Colonic mucosa (tissue), 4 donors: ENCODE measurements at regions not wholly inside any gene's neighbourhood (a gene's known extent, or its start where the extent isn't known, plus 50 kb on each side); places are given as distances from the start of the nearest gene placed in this dataset.

ENCODE experiments used
- DNase-seq: peaks from one replicate; pipeline ENCODE4 v3.0.0-alpha.2; 2020
- H3K27ac ChIP-seq: fragments of 200-600 bp; one replicate; pipeline ENCODE4 v1.8.0; 2021
- H3K27me3 ChIP-seq: fragments of 200-600 bp; one replicate; pipeline ENCODE4 v1.8.0; 2021
- H3K36me3 ChIP-seq: fragments of 200-600 bp; one replicate; pipeline ENCODE4 v1.8.0; 2021
- H3K4me1 ChIP-seq: fragments of 200-600 bp; one replicate; pipeline ENCODE4 v1.8.0; 2021; ENCODE audit warnings: mild to moderate bottlenecking
- H3K4me3 ChIP-seq: fragments of 200-600 bp; one replicate; pipeline ENCODE4 v1.8.0; 2021
- H3K9ac ChIP-seq, 2 donors: one replicate each; pipeline ENCODE4 v1.7.0; 2013; ENCODE audit warnings: control low read depth in 2 of 2, low read depth in 2 of 2, low read length in 2 of 2
- H3K9me3 ChIP-seq: fragments of 200-600 bp; one replicate; pipeline ENCODE4 v1.8.0; 2021
- CTCF ChIP-seq: fragments of 200-600 bp; IDR thresholded peaks from one replicate; pipeline ENCODE4 v1.8.0; 2022; ENCODE audit warnings: antibody characterized with exemption, mild to moderate bottlenecking
- intact Hi-C: fragments of 100-400 bp; cut with DNase I; formaldehyde crosslinking; loops from one replicate; pipeline ENCODE4 v1.14.1; 2022
- donor health status: healthy.
- donor health status: DM: no; HTN: no; CAD: no.
- donor health status: DM: no; HTN: no; CAD: no.

GRCh38 chr9:12272471-12273120, 420.6 kb upstream of the TYRP1 start:
- DNase-seq, result no peak
- intact Hi-C loops, result no loop called here

GRCh38 chr9:12274577-12274976, 418.6 kb upstream of the TYRP1 start:
- H3K4me1 ChIP-seq, result no peaks in the 10 kb centered on the region
- H3K4me3 ChIP-seq, result no peak overlapping the region
- no peak overlapping the region for H3K27ac ChIP-seq
- no peak for DNase-seq
- H3K27me3 ChIP-seq, result no peaks in the 10 kb centered on the region
- intact Hi-C loops, result no loop called here
- H3K9me3 ChIP-seq, result no peaks in the 10 kb centered on the region
- TF ChIP-seq CTCF, result no peak
- no peaks in the 10 kb centered on the region for H3K36me3 ChIP-seq
- no peak overlapping the region for H3K9ac ChIP-seq

More at GRCh38 chr9:12272471-12273120, 420.6 kb upstream of the TYRP1 start:
- no peaks in the 10 kb centered on the region for H3K27me3 ChIP-seq
- no peaks in the 10 kb centered on the region for H3K4me1 ChIP-seq
- H3K36me3 ChIP-seq, result no peaks in the 10 kb centered on the region
- H3K9ac ChIP-seq, result no peak overlapping the region
- no peak for TF ChIP-seq CTCF
- no peak overlapping the region for H3K27ac ChIP-seq
- H3K4me3 ChIP-seq, result no peak overlapping the region
- H3K9me3 ChIP-seq, result no peaks in the 10 kb centered on the region

GRCh38 chr9:12276505-12276904, 416.7 kb upstream of the TYRP1 start:
- intact Hi-C loops, result no loop called here
- no peaks in the 10 kb centered on the region for H3K27me3 ChIP-seq
- no peak overlapping the region for H3K4me3 ChIP-seq
- H3K27ac ChIP-seq, result no peak overlapping the region
- no peak overlapping the region for H3K9ac ChIP-seq
- H3K4me1 ChIP-seq, result no peaks in the 10 kb centered on the region
- H3K9me3 ChIP-seq, result no peaks in the 10 kb centered on the region
- no peak for DNase-seq
- H3K36me3 ChIP-seq, result no peaks in the 10 kb centered on the region
- no peak for TF ChIP-seq CTCF

DNA sequence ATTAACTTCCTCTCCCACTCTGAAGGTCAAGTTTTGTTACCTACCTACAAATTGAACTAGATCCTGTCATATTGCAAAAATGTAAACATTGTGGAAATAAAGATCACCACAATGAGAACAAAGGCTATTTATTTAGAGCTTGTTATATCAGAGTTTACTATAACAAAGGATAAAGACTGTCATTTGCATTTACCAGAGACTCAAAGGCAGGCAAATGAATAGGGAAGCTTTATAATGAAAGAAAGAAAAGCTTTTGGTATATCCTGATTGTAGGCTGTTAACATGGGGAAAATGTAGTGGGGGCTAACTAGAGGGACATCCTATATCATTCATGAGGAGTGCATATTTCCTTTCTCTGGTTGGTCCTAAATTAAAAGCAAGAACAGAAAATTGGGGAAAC, 403.5 kb upstream of the TYRP1 start:
- no peaks in the 10 kb centered on the region for H3K4me1 ChIP-seq
- intact Hi-C loops, result no loop called here
- DNase-seq, result no peak
- no peak overlapping the region for H3K27ac ChIP-seq
- H3K36me3 ChIP-seq, result no peaks in the 10 kb centered on the region
- no peak overlapping the region for H3K9ac ChIP-seq
- no peaks in the 10 kb centered on the region for H3K27me3 ChIP-seq
- no peaks in the 10 kb centered on the region for H3K9me3 ChIP-seq
- TF ChIP-seq CTCF, result no peak
- no peak overlapping the region for H3K4me3 ChIP-seq

- DNase-seq, result no peak
Observed at GRCh38 chr9:12290166-12290869, 402.9 kb upstream of the TYRP1 start.

More at GRCh38 chr9:12290166-12290869, 402.9 kb upstream of the TYRP1 start:
- TF ChIP-seq CTCF, result no peak
- no peak overlapping the region for H3K4me3 ChIP-seq
- H3K27me3 ChIP-seq, result no peaks in the 10 kb centered on the region
- intact Hi-C loops, result no loop called here
- H3K4me1 ChIP-seq, result no peaks in the 10 kb centered on the region
- no peak overlapping the region for H3K27ac ChIP-seq
- H3K9ac ChIP-seq, result no peak overlapping the region
- no peaks in the 10 kb centered on the region for H3K9me3 ChIP-seq
- no peaks in the 10 kb centered on the region for H3K36me3 ChIP-seq
